GM12873 (cell line): ENCODE measurements at regions not wholly inside any gene's neighbourhood (a gene's known extent, or its start where the extent isn't known, plus 50 kb on each side); places are given as distances from the start of the nearest gene placed in this dataset.

Experiments
- CTCF ChIP-seq: IDR thresholded peaks from 2 replicates; pipeline ENCODE4 v1.5.1; 2012; ENCODE audit warnings: low read depth, mild to moderate bottlenecking, moderate library complexity, low read length, control low read depth; ENCODE audit not compliant: insufficient read depth; ENCODE audit errors: missing control alignments

GRCh38 chr10:33084453-33084852, 126.4 kb upstream of the ITGB1 start:
- no peak for TF ChIP-seq CTCF

- no peak for TF ChIP-seq CTCF
Observed at GRCh38 chr10:33082373-33082895, 124.4 kb upstream of the ITGB1 start.

- no peak for TF ChIP-seq CTCF
Observed at GRCh38 chr10:33074443-33074842, 116.4 kb upstream of the ITGB1 start.

- TF ChIP-seq CTCF = peak; percentile 31
Observed at GRCh38 chr10:33073641-33074415, 115.8 kb upstream of the ITGB1 start.

- TF ChIP-seq CTCF = no peak
Observed at GRCh38 chr10:33071857-33072256, 113.8 kb upstream of the ITGB1 start.

- TF ChIP-seq CTCF = no peak
Observed at GRCh38 chr10:33070101-33070500, 112.1 kb upstream of the ITGB1 start.

GRCh38 chr10:33067917-33068316, 109.9 kb upstream of the ITGB1 start:
- TF ChIP-seq CTCF = no peak
